HG03378 (cell line): ENCODE measurements at regions not wholly inside any gene's neighbourhood (a gene's known extent, or its start where the extent isn't known, plus 50 kb on each side); places are given as distances from the start of the nearest gene placed in this dataset.
"Not testable (repeated sequence)": the region's sequence is repeated elsewhere in the genome, so short reads cannot be mapped to it uniquely, and the experiment has no call there.

ENCODE experiments used
- ATAC-seq: cut with Tn5 transposase; IDR thresholded peaks from one replicate; pipeline ENCODE4 v1.9.1; 2021; ENCODE audit warnings: mild to moderate bottlenecking, moderate library complexity; ENCODE audit not compliant: unreplicated experiment

GRCh38 chr7:124257638-124258308 lies 224.9 kb upstream of the TMEM229A start:
- peak; percentile 76 for ATAC-seq

- ATAC-seq: no peak
These were observed 222.3 kb upstream of the TMEM229A start for GRCh38 chr7:124255041-124255655.

- no peak for ATAC-seq
These were observed 221.5 kb upstream of the TMEM229A start for GRCh38 chr7:124254396-124254795.

- ATAC-seq: no peak
These were observed 218.8 kb upstream of the TMEM229A start for GRCh38 chr7:124251636-124252035.

- ATAC-seq: no peak
These were observed 217.6 kb upstream of the TMEM229A start for GRCh38 chr7:124250297-124251034.

- no peak for ATAC-seq
These were observed 214.8 kb upstream of the TMEM229A start for GRCh38 chr7:124247691-124248090.

GRCh38 chr7:124246262-124246863 lies 213.5 kb upstream of the TMEM229A start:
- no peak for ATAC-seq

- not testable (repeated sequence) for ATAC-seq
These were observed 211.6 kb upstream of the TMEM229A start for GRCh38 chr7:124244469-124244868.

- ATAC-seq: no peak
These were observed 186.8 kb upstream of the TMEM229A start for GRCh38 chr7:124219681-124220080.

- ATAC-seq: no peak
These were observed 175.8 kb upstream of the TMEM229A start for GRCh38 chr7:124208642-124209041.

- no peak for ATAC-seq
These were observed 175.3 kb upstream of the TMEM229A start for GRCh38 chr7:124208173-124208572.

- ATAC-seq: no peak
These were observed 172.7 kb upstream of the TMEM229A start for GRCh38 chr7:124205526-124205925.

GRCh38 chr7:124202546-124202945 lies 169.7 kb upstream of the TMEM229A start:
- ATAC-seq: no peak

- ATAC-seq: no peak
These were observed 169.0 kb upstream of the TMEM229A start for GRCh38 chr7:124201768-124202349.

- ATAC-seq: no peak
These were observed 163.7 kb upstream of the TMEM229A start for GRCh38 chr7:124196519-124196918.

GRCh38 chr7:124192885-124193284 lies 160.0 kb upstream of the TMEM229A start:
- ATAC-seq: no peak

- no peak for ATAC-seq
These were observed 158.8 kb upstream of the TMEM229A start for GRCh38 chr7:124191713-124192112.

- ATAC-seq: no peak
These were observed 158.2 kb upstream of the TMEM229A start for GRCh38 chr7:124191030-124191429.

GRCh38 chr7:124188576-124188975 lies 155.7 kb upstream of the TMEM229A start:
- ATAC-seq: no peak

GRCh38 chr7:124187962-124188361 lies 155.1 kb upstream of the TMEM229A start:
- no peak for ATAC-seq

- no peak for ATAC-seq
These were observed 150.8 kb upstream of the TMEM229A start for GRCh38 chr7:124183649-124184048.
